BJ (cell line): ENCODE measurements at regions not wholly inside any gene's neighbourhood (a gene's known extent, or its start where the extent isn't known, plus 50 kb on each side); places are given as distances from the start of the nearest gene placed in this dataset.
A peak's percentile ranks its signal among the peaks of the same experiment; 100 is the strongest.

Experiments
- CTCF ChIA-PET: fragments of 350-600 bp; formaldehyde crosslinking; extraction: SDS; loops from one replicate; lab custom pipeline; 2021; ENCODE audit warnings: antibody characterized with exemption, inconsistent platforms; lab: Yijun Ruan, JAX
- POLR2A ChIA-PET: fragments of 300-600 bp; sonication (Branson Sonifier 250); formaldehyde crosslinking; extraction: SDS; loops from one replicate; lab custom pipeline; 2021; ENCODE audit warnings: antibody characterized with exemption; lab: Charles Lee
- DNase-seq: peaks from one replicate; pipeline ENCODE4 v3.0.0-alpha.2; 2011; ENCODE audit warnings: low read depth
- H3K27me3 ChIP-seq: 2 replicates; pipeline ENCODE4 v1.6.0; 2011; ENCODE audit warnings: low read length; ENCODE audit not compliant: control insufficient read depth, insufficient read depth
- H3K36me3 ChIP-seq: 2 replicates; pipeline ENCODE4 v1.5.1; 2011; ENCODE audit warnings: low read length; ENCODE audit not compliant: control insufficient read depth, insufficient read depth
- H3K4me3 ChIP-seq: 2 replicates; pipeline ENCODE4 v1.5.1; 2011; ENCODE audit warnings: low read depth, mild to moderate bottlenecking, control low read depth, low read length
- CTCF ChIP-seq: IDR thresholded peaks from 2 replicates; pipeline ENCODE4 v1.5.1; 2011; ENCODE audit warnings: low read depth, mild to moderate bottlenecking, control low read depth, inconsistent platforms, low read length, moderate library complexity; ENCODE audit not compliant: insufficient read depth

GRCh38 chr19:29263305-29264135 lies 50.6 kb upstream of the UQCRFS1 start:
- POLR2A ChIA-PET, result no interaction called here
- Histone ChIP-seq H3K4me3 (no peak overlapping the region), H3K27me3 (no peaks in the 10 kb centered on the region)

GRCh38 chr19:29264897-29265296 lies 51.9 kb upstream of the UQCRFS1 start:
- TF ChIP-seq CTCF, result no peak
- Histone ChIP-seq H3K4me3 (no peak overlapping the region), H3K27me3 (no peaks in the 10 kb centered on the region), H3K36me3 (no peaks in the 10 kb centered on the region)
- DNase-seq, result no peak
- ChIA-PET POLR2A (no interaction called here), CTCF (interaction anchor here (1.5 to 3.8 kb wide), 3 partner anchors 11 to 529 kb away, joined by 4 to 52 read pairs (median 6); no protein-coding TSS in a partner anchor)

More at GRCh38 chr19:29263305-29264135, 50.6 kb upstream of the UQCRFS1 start:
- no peak for DNase-seq
- CTCF ChIA-PET, result interaction anchor here (0.6 to 3.8 kb wide), 26 partner anchors 9 to 540 kb away, joined by 3 to 52 read pairs (median 3); partner anchors contain the start of gene UQCRFS1
- H3K36me3 ChIP-seq, result no peaks in the 10 kb centered on the region
- peak; percentile 85 for TF ChIP-seq CTCF

GRCh38 chr19:29265436-29265835 lies 52.5 kb upstream of the UQCRFS1 start:
- H3K4me3 ChIP-seq, result no peak overlapping the region
- no peaks in the 10 kb centered on the region for H3K36me3 ChIP-seq
- no peak for DNase-seq
- no peaks in the 10 kb centered on the region for H3K27me3 ChIP-seq
- ChIA-PET CTCF (interaction anchor here (1.5 to 3.8 kb wide), 2 partner anchors 18 to 529 kb away, joined by 4 to 52 read pairs; no protein-coding TSS in a partner anchor), POLR2A (no interaction called here)
- no peak for TF ChIP-seq CTCF

GRCh38 chr19:29266001-29266400 lies 53.0 kb upstream of the UQCRFS1 start:
- TF ChIP-seq CTCF, result no peak
- H3K27me3 ChIP-seq, result no peaks in the 10 kb centered on the region
- ChIA-PET POLR2A (no interaction called here), CTCF (no interaction called here)
- H3K4me3 ChIP-seq, result no peak overlapping the region
- H3K36me3 ChIP-seq, result no peaks in the 10 kb centered on the region
- DNase-seq, result no peak

GRCh38 chr19:29266603-29267002 lies 53.7 kb upstream of the UQCRFS1 start:
- H3K27me3 ChIP-seq, result no peaks in the 10 kb centered on the region
- POLR2A ChIA-PET, result no interaction called here
- TF ChIP-seq CTCF, result no peak
- CTCF ChIA-PET, result no interaction called here
- no peak overlapping the region for H3K4me3 ChIP-seq
- no peak for DNase-seq
- H3K36me3 ChIP-seq, result no peaks in the 10 kb centered on the region
